ENCODE measurements at regions not wholly inside any gene's neighbourhood (a gene's known extent, or its start where the extent isn't known, plus 50 kb on each side); places are given as distances from the start of the nearest gene placed in this dataset.

DNA sequence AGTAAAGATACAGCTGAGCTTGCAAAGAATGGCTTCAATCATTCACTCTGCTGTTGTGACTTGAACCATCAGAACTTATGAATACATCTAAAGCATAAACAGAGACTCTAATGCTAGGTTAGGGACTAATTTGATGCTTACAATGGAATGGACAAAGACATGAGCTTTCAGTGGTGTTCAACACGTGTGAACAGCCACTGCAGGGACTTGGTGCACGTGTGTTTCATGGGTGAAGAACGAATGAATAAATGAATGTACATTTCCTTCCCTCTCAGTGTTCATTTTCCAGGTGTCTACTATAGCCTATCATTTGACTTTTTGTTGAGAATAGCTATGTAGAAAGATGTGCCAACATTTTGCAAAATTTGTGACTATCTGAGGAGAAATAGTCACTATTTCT lies 98.3 kb downstream of the VIP start (continued):
- TF ChIP-seq, protein P1, sequence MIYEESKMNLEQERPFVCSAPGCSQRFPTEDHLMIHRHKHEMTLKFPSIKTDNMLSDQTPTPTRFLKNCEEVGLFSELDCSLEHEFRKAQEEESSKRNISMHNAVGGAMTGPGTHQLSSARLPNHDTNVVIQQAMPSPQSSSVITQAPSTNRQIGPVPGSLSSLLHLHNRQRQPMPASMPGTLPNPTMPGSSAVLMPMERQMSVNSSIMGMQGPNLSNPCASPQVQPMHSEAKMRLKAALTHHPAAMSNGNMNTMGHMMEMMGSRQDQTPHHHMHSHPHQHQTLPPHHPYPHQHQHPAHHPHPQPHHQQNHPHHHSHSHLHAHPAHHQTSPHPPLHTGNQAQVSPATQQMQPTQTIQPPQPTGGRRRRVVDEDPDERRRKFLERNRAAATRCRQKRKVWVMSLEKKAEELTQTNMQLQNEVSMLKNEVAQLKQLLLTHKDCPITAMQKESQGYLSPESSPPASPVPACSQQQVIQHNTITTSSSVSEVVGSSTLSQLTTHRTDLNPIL (CRISPR knock-in tag; IDR thresholded peaks at IDR 0.05; ENCODE audit: low read depth): no peak
- TF ChIP-seq, protein P2, sequence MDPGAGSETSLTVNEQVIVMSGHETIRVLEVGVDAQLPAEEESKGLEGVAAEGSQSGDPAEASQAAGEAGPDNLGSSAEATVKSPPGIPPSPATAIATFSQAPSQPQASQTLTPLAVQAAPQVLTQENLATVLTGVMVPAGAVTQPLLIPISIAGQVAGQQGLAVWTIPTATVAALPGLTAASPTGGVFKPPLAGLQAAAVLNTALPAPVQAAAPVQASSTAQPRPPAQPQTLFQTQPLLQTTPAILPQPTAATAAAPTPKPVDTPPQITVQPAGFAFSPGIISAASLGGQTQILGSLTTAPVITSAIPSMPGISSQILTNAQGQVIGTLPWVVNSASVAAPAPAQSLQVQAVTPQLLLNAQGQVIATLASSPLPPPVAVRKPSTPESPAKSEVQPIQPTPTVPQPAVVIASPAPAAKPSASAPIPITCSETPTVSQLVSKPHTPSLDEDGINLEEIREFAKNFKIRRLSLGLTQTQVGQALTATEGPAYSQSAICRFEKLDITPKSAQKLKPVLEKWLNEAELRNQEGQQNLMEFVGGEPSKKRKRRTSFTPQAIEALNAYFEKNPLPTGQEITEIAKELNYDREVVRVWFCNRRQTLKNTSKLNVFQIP (CRISPR knock-in tag; IDR thresholded peaks at IDR 0.05; ENCODE audit: borderline replicate concordance, low read depth): no peak
- no peak for TF ChIP-seq ESRRG (CRISPR knock-in tag; IDR thresholded peaks at IDR 0.05)
- no peak for TF ChIP-seq ZNF70 (CRISPR knock-in tag; IDR thresholded peaks at IDR 0.05)
- TF ChIP-seq GLIS3 (CRISPR knock-in tag; IDR thresholded peaks at IDR 0.05): no peak

DNA sequence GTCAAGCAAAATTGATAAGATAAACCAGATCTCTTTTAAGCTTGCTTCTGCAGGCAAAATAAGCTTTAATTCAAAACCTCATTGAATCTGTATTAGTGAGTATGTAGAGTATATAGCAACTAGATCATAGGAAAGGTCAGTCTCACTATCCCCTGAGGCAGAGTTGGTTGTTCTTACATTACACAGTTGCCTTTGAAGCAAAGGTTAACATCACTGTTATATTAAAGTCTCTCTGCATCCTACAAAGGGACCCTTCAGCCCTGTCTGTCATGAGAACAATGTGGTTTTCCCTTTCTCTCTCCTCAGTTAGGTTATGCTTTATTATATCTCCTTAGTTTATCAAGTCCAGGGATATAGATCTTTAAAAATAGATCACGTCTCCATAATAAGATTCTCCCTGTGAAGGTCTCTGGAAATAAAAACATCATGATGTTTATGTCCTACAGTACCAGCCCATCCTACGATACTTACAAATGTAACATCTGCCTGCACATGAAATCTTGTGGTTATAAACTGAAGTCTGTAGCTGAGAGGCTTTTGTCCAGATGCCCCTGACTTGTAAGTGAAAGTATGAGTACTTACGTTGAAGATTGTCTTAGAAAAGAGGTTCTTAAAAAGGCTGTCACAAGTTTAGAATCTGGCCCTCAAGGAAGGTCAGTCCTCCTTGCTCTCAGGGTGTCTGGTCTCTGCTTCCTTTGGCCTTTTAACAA lies 103.6 kb downstream of the VIP start:
- no peak for ATAC-seq
- no peak for TF ChIP-seq SNAI2 (CRISPR knock-in tag; IDR thresholded peaks at IDR 0.05)
- no peak for TF ChIP-seq TOX (CRISPR knock-in tag; IDR thresholded peaks at IDR 0.05; ENCODE audit: borderline replicate concordance)
- TF ChIP-seq, protein P1 (CRISPR knock-in tag; IDR thresholded peaks at IDR 0.05; ENCODE audit: low read depth): no peak
- TF ChIP-seq, protein P3, sequence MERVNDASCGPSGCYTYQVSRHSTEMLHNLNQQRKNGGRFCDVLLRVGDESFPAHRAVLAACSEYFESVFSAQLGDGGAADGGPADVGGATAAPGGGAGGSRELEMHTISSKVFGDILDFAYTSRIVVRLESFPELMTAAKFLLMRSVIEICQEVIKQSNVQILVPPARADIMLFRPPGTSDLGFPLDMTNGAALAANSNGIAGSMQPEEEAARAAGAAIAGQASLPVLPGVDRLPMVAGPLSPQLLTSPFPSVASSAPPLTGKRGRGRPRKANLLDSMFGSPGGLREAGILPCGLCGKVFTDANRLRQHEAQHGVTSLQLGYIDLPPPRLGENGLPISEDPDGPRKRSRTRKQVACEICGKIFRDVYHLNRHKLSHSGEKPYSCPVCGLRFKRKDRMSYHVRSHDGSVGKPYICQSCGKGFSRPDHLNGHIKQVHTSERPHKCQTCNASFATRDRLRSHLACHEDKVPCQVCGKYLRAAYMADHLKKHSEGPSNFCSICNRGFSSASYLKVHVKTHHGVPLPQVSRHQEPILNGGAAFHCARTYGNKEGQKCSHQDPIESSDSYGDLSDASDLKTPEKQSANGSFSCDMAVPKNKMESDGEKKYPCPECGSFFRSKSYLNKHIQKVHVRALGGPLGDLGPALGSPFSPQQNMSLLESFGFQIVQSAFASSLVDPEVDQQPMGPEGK (CRISPR knock-in tag; IDR thresholded peaks at IDR 0.05; ENCODE audit: borderline replicate concordance): no peak
- TF ChIP-seq, protein P4, sequence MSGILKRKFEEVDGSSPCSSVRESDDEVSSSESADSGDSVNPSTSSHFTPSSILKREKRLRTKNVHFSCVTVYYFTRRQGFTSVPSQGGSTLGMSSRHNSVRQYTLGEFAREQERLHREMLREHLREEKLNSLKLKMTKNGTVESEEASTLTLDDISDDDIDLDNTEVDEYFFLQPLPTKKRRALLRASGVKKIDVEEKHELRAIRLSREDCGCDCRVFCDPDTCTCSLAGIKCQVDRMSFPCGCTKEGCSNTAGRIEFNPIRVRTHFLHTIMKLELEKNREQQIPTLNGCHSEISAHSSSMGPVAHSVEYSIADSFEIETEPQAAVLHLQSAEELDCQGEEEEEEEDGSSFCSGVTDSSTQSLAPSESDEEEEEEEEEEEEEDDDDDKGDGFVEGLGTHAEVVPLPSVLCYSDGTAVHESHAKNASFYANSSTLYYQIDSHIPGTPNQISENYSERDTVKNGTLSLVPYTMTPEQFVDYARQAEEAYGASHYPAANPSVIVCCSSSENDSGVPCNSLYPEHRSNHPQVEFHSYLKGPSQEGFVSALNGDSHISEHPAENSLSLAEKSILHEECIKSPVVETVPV (CRISPR knock-in tag; IDR thresholded peaks at IDR 0.05): no peak
- TF ChIP-seq TCF4 (CRISPR knock-in tag; IDR thresholded peaks at IDR 0.05; ENCODE audit: borderline replicate concordance): no peak
- no peak for TF ChIP-seq ISL1 (CRISPR knock-in tag; IDR thresholded peaks at IDR 0.05)
- no peak for TF ChIP-seq ARNTL (CRISPR knock-in tag; IDR thresholded peaks at IDR 0.05; ENCODE audit: borderline replicate concordance, low read depth)
- no peak for TF ChIP-seq PPARA (CRISPR knock-in tag; IDR thresholded peaks at IDR 0.05; ENCODE audit: borderline replicate concordance)
- no peak for TF ChIP-seq RARB (CRISPR knock-in tag; IDR thresholded peaks at IDR 0.05)
- no peak for TF ChIP-seq CSDC2 (CRISPR knock-in tag; IDR thresholded peaks at IDR 0.05)
- TF ChIP-seq GLIS3 (CRISPR knock-in tag; IDR thresholded peaks at IDR 0.05): no peak
- no peak for TF ChIP-seq ZNF8 (CRISPR knock-in tag; IDR thresholded peaks at IDR 0.05)

DNA sequence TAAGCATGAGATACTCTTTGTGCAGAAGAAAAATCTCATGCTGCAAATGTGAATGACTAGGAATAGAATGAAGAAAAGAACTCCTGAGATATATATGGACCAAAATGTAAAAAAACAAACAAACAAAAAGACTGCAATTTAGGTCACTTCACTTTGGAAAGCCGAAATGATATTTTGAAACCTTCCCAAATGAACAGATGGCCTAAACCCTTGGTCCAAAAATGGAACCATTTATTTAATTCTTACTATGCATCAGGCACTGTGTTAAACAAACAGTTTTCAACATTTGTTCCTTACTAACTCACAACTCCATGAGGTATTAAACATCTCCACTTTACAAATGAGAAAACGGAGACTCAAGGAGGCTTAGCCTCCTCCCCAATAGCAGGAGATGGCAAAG lies 107.5 kb downstream of the VIP start:
- ATAC-seq: no peak
- no peak for TF ChIP-seq ZNF70 (CRISPR knock-in tag; IDR thresholded peaks at IDR 0.05)
- no peak for TF ChIP-seq ESRRG (CRISPR knock-in tag; IDR thresholded peaks at IDR 0.05)
- TF ChIP-seq BACH2 (CRISPR knock-in tag; IDR thresholded peaks at IDR 0.05; ENCODE audit: borderline replicate concordance): no peak
- no peak for TF ChIP-seq TCF4 (CRISPR knock-in tag; IDR thresholded peaks at IDR 0.05; ENCODE audit: borderline replicate concordance)
- TF ChIP-seq, protein P2 (CRISPR knock-in tag; IDR thresholded peaks at IDR 0.05; ENCODE audit: borderline replicate concordance, low read depth): no peak
- TF ChIP-seq ZC3H10 (CRISPR knock-in tag; IDR thresholded peaks at IDR 0.05): no peak
- TF ChIP-seq GLIS3 (CRISPR knock-in tag; IDR thresholded peaks at IDR 0.05): no peak
- no peak for TF ChIP-seq RARB (CRISPR knock-in tag; IDR thresholded peaks at IDR 0.05)
- TF ChIP-seq, protein P3 (CRISPR knock-in tag; IDR thresholded peaks at IDR 0.05; ENCODE audit: borderline replicate concordance): no peak
- no peak for TF ChIP-seq CSDC2 (CRISPR knock-in tag; IDR thresholded peaks at IDR 0.05)
- TF ChIP-seq ARNTL (CRISPR knock-in tag; IDR thresholded peaks at IDR 0.05; ENCODE audit: borderline replicate concordance, low read depth): no peak
- no peak for TF ChIP-seq ZFP30 (CRISPR knock-in tag; IDR thresholded peaks at IDR 0.05)
- TF ChIP-seq, protein P1 (CRISPR knock-in tag; IDR thresholded peaks at IDR 0.05; ENCODE audit: low read depth): no peak
- TF ChIP-seq, protein P4 (CRISPR knock-in tag; IDR thresholded peaks at IDR 0.05): no peak
- TF ChIP-seq ZFP3 (CRISPR knock-in tag; IDR thresholded peaks at IDR 0.05): no peak

Data from SK-N-SH treated with all-trans-retinoic acid at 6 μM for 48 hours (cell line).